ENCODE measurements at regions not wholly inside any gene's neighbourhood (a gene's known extent, or its start where the extent isn't known, plus 50 kb on each side); places are given as distances from the start of the nearest gene placed in this dataset.

DNA sequence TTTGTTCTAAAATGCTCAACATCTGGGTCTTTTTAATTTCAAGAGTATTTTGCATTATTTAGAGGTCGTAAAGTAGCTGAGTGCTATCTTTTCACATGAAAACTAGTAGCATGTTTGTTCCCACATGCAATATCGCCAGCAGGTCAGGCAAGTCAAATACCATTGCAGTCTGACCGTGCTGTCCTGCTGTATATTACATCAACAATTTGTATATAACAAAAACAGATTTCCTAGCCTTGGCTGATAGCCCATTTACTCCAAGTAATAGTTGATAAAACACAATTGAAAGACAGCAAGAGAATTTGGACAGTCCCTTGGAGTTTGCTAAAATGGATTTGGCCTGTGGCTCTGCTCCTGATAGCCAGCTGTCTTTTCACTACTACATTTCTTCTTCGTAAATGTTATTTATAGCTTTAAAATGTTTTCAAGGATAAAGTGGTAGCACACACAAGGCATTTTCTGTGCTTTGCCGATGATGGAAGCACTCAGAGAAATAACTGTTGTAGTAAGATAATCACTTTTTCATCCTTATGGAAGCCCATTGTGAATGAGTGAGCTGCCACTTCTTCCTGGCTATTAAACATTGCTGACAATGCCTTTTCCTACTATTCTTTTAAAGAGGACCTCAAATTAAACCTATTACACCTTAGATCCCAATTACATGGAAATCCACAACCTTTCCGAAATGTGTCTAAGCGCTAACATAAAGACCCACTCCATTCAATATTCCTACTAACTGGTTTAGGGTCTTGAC is 992.1 kb downstream of the MAT2B start:
- H3K36me3 ChIP-seq (replicated peaks in 1 of 2; ENCODE audit: insufficient read depth in 1 of 2, low read depth in 2 of 2) = no peaks in the 10 kb centered on the region
- no peak overlapping the region for H3K27ac ChIP-seq
- WGBS, 2 donors = 81 to 85% methylated on average over 7 of the region's 7 CpGs
- intact Hi-C loops (cut with DNase I) = no loop called here
- peaks cover 7% of the 10 kb centered on the region for H3K4me1 ChIP-seq
- peaks cover 0 to 6% of the 10 kb centered on the region in 2 donors for H3K27me3 ChIP-seq
- H3K4me3 ChIP-seq = no peak overlapping the region
- no peaks in the 10 kb centered on the region for H3K9me3 ChIP-seq
- ATAC-seq (no peak), DNase-seq (no peak)
- TF ChIP-seq POLR2A (IDR thresholded peaks at IDR 0.05) = no peak
- TF ChIP-seq CTCF (IDR thresholded peaks at IDR 0.05) = no peak

- Histone ChIP-seq H3K9me3 (no peaks in the 10 kb centered on the region), H3K27me3 (peaks cover 0 to 6% of the 10 kb centered on the region in 2 donors), H3K4me1 (peaks cover 7% of the 10 kb centered on the region), H3K27ac (no peak overlapping the region), H3K36me3 (replicated peaks in 1 of 2; ENCODE audit: insufficient read depth in 1 of 2, low read depth in 2 of 2) (no peaks in the 10 kb centered on the region), H3K4me3 (no peak overlapping the region)
- DNase-seq = no peak
- no peak for ATAC-seq
- TF ChIP-seq CTCF (IDR thresholded peaks at IDR 0.05) = no peak
- TF ChIP-seq POLR2A (IDR thresholded peaks at IDR 0.05) = no peak
- intact Hi-C loops (cut with DNase I) = no loop called here
These were observed 993.0 kb downstream of the MAT2B start for GRCh38 chr5:164498438-164498837.

- no peaks in the 10 kb centered on the region for H3K36me3 ChIP-seq (replicated peaks in 1 of 2; ENCODE audit: insufficient read depth in 1 of 2, low read depth in 2 of 2)
- no peaks in the 10 kb centered on the region for H3K27me3 ChIP-seq
- no peak overlapping the region for H3K27ac ChIP-seq
- intact Hi-C loops (cut with DNase I) = loop anchor here (10.0 kb wide), 2 partner anchors 486 to 936 kb away; no protein-coding TSS in a partner anchor
- TF ChIP-seq CTCF (IDR thresholded peaks at IDR 0.05) (no peak), POLR2A (IDR thresholded peaks at IDR 0.05) (no peak)
- H3K4me3 ChIP-seq = no peak overlapping the region
- DNase-seq (no peak), ATAC-seq (no peak)
- WGBS, 2 donors = 92 to 93% methylated on average over 5 of the region's 5 CpGs
- peaks cover 7% of the 10 kb centered on the region for H3K4me1 ChIP-seq
- no peaks in the 10 kb centered on the region for H3K9me3 ChIP-seq
These were observed 995.4 kb downstream of the MAT2B start for GRCh38 chr5:164500856-164501255.

DNA sequence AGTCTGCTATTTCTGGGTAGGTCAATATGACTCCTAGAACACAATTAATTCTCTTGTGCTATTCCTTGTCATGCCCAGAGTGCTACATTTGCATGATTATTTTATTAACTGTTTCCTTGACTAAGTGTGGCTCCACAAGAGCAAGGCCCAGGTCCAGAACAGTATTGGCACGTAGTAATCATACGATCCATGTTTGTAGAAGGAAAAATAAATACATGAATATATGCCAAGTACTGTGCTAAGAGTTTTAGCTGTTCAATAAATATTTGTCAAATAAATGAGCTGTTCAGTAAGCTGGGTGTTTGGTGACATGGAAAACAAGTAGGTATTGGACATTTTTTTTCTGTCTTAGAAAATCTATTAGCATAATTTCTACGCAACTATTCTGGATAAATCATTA is 995.9 kb downstream of the MAT2B start:
- H3K36me3 ChIP-seq (replicated peaks in 1 of 2; ENCODE audit: insufficient read depth in 1 of 2, low read depth in 2 of 2) = no peaks in the 10 kb centered on the region
- no peak overlapping the region for H3K4me3 ChIP-seq
- peaks cover 7% of the 10 kb centered on the region for H3K4me1 ChIP-seq
- H3K27me3 ChIP-seq = no peaks in the 10 kb centered on the region
- DNase-seq = no peak
- no peaks in the 10 kb centered on the region for H3K9me3 ChIP-seq
- no peak for ATAC-seq
- H3K27ac ChIP-seq = no peak overlapping the region
- WGBS, 2 donors = 16 to 20% methylated on average over 3 of the region's 3 CpGs
- intact Hi-C loops (cut with DNase I) = loop anchor here (10.0 kb wide), 2 partner anchors 487 to 937 kb away; no protein-coding TSS in a partner anchor
- TF ChIP-seq POLR2A (IDR thresholded peaks at IDR 0.05) = no peak
- TF ChIP-seq CTCF (IDR thresholded peaks at IDR 0.05) = no peak
